Endodermal cell (in vitro differentiated cells): ENCODE measurements at regions not wholly inside any gene's neighbourhood (a gene's known extent, or its start where the extent isn't known, plus 50 kb on each side); places are given as distances from the start of the nearest gene placed in this dataset.

ENCODE experiments used
- DNase-seq: peaks from one replicate; pipeline ENCODE4 v3.0.0-alpha.2; 2017
- H3K27ac ChIP-seq: 2 replicates; pipeline ENCODE4 v1.5.1; 2013; ENCODE audit warnings: mild to moderate bottlenecking, low read depth, low read length, moderate library complexity
- H3K27me3 ChIP-seq: 2 replicates; pipeline ENCODE4 v1.6.1; 2013; ENCODE audit warnings: mild to moderate bottlenecking, low read length, moderate library complexity; ENCODE audit not compliant: insufficient read depth, control insufficient read depth, poor library complexity, severe bottlenecking
- H3K36me3 ChIP-seq: 2 replicates; pipeline ENCODE4 v1.7.0; 2013; ENCODE audit warnings: mild to moderate bottlenecking, low read length, moderate library complexity; ENCODE audit not compliant: control insufficient read depth, insufficient read depth
- H3K4me1 ChIP-seq: one replicate; pipeline ENCODE4 v1.7.0; 2013; ENCODE audit warnings: low read length; ENCODE audit not compliant: control insufficient read depth, insufficient read depth
- H3K4me3 ChIP-seq: 2 replicates; pipeline ENCODE4 v1.5.1; 2013; ENCODE audit warnings: mild to moderate bottlenecking, low read length, moderate library complexity
- H3K9ac ChIP-seq: 2 replicates; pipeline ENCODE4 v1.6.1; 2013; ENCODE audit warnings: mild to moderate bottlenecking, low read length, moderate library complexity; ENCODE audit not compliant: poor library complexity, severe bottlenecking; ENCODE audit errors: extremely low read depth
- H3K9me3 ChIP-seq: 2 replicates; pipeline ENCODE4 v1.6.1; 2013; ENCODE audit warnings: mild to moderate bottlenecking, low read length, moderate library complexity; ENCODE audit not compliant: control insufficient read depth
- H3K27ac Mint-ChIP-seq: 2 replicates; pipeline ENCODE4 v1.8.0; 2020; ENCODE audit warnings: mixed read lengths
- H3K27me3 Mint-ChIP-seq: 2 replicates; pipeline ENCODE4 v1.8.0; 2021; ENCODE audit warnings: mild to moderate bottlenecking, mixed read lengths; ENCODE audit not compliant: insufficient read depth
- H3K36me3 Mint-ChIP-seq: 2 replicates; pipeline ENCODE4 v1.8.0; 2020; ENCODE audit warnings: low read depth, mixed read lengths
- H3K4me1 Mint-ChIP-seq: 2 replicates; pipeline ENCODE4 v1.8.0; 2020; ENCODE audit warnings: mixed read lengths
- H3K4me3 Mint-ChIP-seq: 2 replicates; pipeline ENCODE4 v1.8.0; 2020; ENCODE audit warnings: mild to moderate bottlenecking, moderate library complexity, mixed read lengths
- H3K9me3 Mint-ChIP-seq: 2 replicates; pipeline ENCODE4 v1.8.0; 2020; ENCODE audit warnings: mild to moderate bottlenecking, mixed read lengths
- WGBS, 2 experiments: methylation state at CpG; one replicate each; pipeline versions ENCODE4 v1.1.5 to v1.1.7; 2013; ENCODE audit warnings: missing lambda C conversion rate in 2 of 2, mixed read lengths in 1 of 2; ENCODE audit not compliant: insufficient coverage in 1 of 2, insufficient read length in 1 of 2; 5-methylcytosine and 5-hydroxymethylcytosine counted together
- TF ChIP-seq, protein P1 (sequence below): fragments of 200-600 bp; sonication (generic); conservative IDR thresholded peaks from 2 replicates; pipeline ENCODE4 v1.5.0; 2021; ENCODE audit warnings: antibody characterized with exemption, mild to moderate bottlenecking

DNA sequence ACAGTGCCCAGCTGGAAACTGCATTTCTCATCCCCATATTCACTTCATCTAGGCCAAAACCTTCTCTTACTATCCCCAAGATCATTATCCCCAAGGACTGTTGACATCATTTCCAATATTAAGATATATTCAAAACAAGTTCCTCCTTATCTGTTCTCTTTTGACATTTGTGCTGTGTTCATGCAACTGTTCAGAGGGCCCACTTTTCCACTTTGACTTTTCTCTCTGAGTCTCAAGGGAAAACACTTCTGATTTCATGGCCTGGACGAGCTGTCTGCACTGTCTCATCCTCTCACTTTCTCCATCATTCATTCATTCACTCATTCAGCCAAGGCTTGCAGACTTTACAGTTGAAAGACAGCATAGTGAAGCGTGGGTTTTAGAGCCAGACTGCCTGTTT, 173.7 kb upstream of the DAPK1 start:
- no peak overlapping the region for H3K27ac ChIP-seq
- no peak overlapping the region for H3K4me3 ChIP-seq
- no peaks in the 10 kb centered on the region for H3K27me3 ChIP-seq
- peaks cover under 1% of the 10 kb centered on the region for H3K36me3 Mint-ChIP-seq
- 80 to 86% methylated on average over 2 of the region's 2 CpGs for WGBS, 2 experiments
- H3K9me3 ChIP-seq, result no peaks in the 10 kb centered on the region
- H3K36me3 ChIP-seq, result no peaks in the 10 kb centered on the region
- H3K9me3 Mint-ChIP-seq, result no peaks in the 10 kb centered on the region
- H3K9ac ChIP-seq, result no peak overlapping the region
- TF ChIP-seq, protein P1, sequence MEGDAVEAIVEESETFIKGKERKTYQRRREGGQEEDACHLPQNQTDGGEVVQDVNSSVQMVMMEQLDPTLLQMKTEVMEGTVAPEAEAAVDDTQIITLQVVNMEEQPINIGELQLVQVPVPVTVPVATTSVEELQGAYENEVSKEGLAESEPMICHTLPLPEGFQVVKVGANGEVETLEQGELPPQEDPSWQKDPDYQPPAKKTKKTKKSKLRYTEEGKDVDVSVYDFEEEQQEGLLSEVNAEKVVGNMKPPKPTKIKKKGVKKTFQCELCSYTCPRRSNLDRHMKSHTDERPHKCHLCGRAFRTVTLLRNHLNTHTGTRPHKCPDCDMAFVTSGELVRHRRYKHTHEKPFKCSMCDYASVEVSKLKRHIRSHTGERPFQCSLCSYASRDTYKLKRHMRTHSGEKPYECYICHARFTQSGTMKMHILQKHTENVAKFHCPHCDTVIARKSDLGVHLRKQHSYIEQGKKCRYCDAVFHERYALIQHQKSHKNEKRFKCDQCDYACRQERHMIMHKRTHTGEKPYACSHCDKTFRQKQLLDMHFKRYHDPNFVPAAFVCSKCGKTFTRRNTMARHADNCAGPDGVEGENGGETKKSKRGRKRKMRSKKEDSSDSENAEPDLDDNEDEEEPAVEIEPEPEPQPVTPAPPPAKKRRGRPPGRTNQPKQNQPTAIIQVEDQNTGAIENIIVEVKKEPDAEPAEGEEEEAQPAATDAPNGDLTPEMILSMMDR, result no peak
- no peak overlapping the region for H3K4me3 Mint-ChIP-seq
- DNase-seq, result no peak
- peaks cover 4% of the 10 kb centered on the region for H3K27me3 Mint-ChIP-seq
- no peak overlapping the region for H3K27ac Mint-ChIP-seq
- no peaks in the 10 kb centered on the region for H3K4me1 Mint-ChIP-seq
- H3K4me1 ChIP-seq, result no peaks in the 10 kb centered on the region

DNA sequence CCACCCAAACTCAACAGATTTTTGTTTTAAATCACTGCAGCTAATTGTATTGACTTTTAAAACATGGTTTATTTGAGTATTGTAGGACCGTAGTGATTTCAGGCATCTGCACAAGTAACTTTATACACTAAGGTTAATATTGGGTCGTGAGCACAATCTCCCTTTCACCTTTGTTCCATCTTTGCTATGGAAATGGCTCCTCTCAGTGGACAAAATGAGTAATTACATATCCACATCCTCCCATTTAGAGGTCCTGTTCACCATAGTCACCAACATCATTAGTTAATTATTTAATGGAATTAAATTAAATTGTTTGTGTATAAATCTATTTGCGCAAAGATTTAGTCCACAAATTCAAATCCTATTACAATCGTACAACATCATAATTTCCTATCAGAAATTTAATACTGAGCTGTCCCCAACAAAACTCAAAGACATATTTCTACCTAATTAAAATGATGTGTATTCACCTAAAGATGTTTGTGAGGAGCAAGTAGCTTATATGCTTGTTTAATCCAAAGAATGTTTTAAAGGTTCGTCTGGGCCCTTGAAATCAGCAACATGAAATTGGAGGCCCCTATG, 173.0 kb upstream of the DAPK1 start:
- no peaks in the 10 kb centered on the region for H3K36me3 ChIP-seq
- no peaks in the 10 kb centered on the region for H3K4me1 ChIP-seq
- TF ChIP-seq, protein P1, result peak; percentile 92
- H3K36me3 Mint-ChIP-seq, result no peaks in the 10 kb centered on the region
- 5% methylated on average over 5 of the region's 5 CpGs; no CpG with 5 or more reads in 1 of the 2 experiments for WGBS, 2 experiments
- H3K4me3 Mint-ChIP-seq, result no peak overlapping the region
- no peak overlapping the region for H3K4me3 ChIP-seq
- no peaks in the 10 kb centered on the region for H3K4me1 Mint-ChIP-seq
- no peak overlapping the region for H3K27ac Mint-ChIP-seq
- H3K9me3 ChIP-seq, result no peaks in the 10 kb centered on the region
- H3K27ac ChIP-seq, result no peak overlapping the region
- DNase-seq, result no peak
- H3K27me3 Mint-ChIP-seq, result peaks cover 4% of the 10 kb centered on the region
- H3K9me3 Mint-ChIP-seq, result no peaks in the 10 kb centered on the region
- H3K27me3 ChIP-seq, result no peaks in the 10 kb centered on the region
- H3K9ac ChIP-seq, result no peak overlapping the region

DNA sequence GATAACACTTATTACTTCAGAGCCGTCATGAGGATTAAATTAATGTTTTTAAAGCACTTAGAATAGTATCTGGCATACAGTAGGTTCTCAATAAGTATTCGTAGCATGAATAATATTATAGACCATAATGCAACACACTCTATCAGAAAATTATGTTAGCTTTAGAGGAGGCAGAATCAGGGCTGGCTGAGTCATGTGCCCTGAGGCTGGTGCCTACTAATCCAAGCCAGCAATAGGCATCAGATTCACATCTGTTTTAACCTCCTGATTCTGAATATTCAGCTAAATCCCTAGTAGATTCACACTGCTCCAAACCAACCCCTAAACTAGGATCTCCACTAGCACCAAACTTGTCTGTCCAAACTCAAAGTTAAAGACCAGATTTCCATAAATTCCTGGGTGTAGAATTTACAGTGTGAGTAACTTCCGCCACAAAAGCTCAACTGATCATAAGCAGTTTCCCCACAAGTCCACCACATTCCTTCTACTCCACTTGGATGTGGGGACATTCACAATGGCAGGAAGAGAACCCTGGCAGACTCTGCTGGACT, 170.0 kb upstream of the DAPK1 start:
- no peaks in the 10 kb centered on the region for H3K4me1 ChIP-seq
- H3K4me3 Mint-ChIP-seq, result no peak overlapping the region
- H3K9me3 ChIP-seq, result peaks cover 20% of the 10 kb centered on the region
- H3K27me3 ChIP-seq, result no peaks in the 10 kb centered on the region
- TF ChIP-seq, protein P1, result no peak
- no peak overlapping the region for H3K27ac ChIP-seq
- no peak overlapping the region for H3K27ac Mint-ChIP-seq
- H3K9ac ChIP-seq, result no peak overlapping the region
- peaks cover 21% of the 10 kb centered on the region for H3K9me3 Mint-ChIP-seq
- H3K27me3 Mint-ChIP-seq, result peaks cover 4% of the 10 kb centered on the region
- 83% methylated on average over 2 of the region's 3 CpGs; no CpG with 5 or more reads in 1 of the 2 experiments for WGBS, 2 experiments
- H3K4me3 ChIP-seq, result no peak overlapping the region
- H3K36me3 Mint-ChIP-seq, result no peaks in the 10 kb centered on the region
- H3K4me1 Mint-ChIP-seq, result no peaks in the 10 kb centered on the region
- DNase-seq, result no peak
- no peaks in the 10 kb centered on the region for H3K36me3 ChIP-seq
